HG02884 (cell line): ENCODE measurements at regions not wholly inside any gene's neighbourhood (a gene's known extent, or its start where the extent isn't known, plus 50 kb on each side); places are given as distances from the start of the nearest gene placed in this dataset.

Experiments
- ATAC-seq: cut with Tn5 transposase; IDR thresholded peaks from one replicate; pipeline ENCODE4 v1.9.1; 2021; ENCODE audit warnings: mild to moderate bottlenecking, moderate library complexity; ENCODE audit not compliant: unreplicated experiment

DNA sequence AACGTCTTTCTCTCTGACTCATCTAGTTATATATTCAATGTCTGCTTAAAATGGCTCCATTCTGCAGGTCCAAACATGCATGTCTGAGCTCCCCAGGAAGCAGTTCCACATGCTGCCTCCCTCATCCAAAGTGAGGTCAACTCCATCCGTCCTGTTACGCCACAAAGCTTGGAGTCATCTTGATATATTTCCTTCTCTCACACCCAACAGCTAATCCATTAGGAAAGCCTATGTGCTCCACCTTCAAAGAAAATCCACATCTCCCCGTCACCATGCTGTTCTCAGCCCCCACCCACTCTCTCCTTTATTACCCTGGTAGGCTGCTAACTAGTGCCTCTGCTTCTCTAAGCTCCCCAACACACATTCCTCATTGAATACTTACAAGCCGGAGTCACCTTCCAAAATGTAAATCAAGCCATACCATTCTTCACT is 130.2 kb upstream of the SYNDIG1 start:
- ATAC-seq = no peak

DNA sequence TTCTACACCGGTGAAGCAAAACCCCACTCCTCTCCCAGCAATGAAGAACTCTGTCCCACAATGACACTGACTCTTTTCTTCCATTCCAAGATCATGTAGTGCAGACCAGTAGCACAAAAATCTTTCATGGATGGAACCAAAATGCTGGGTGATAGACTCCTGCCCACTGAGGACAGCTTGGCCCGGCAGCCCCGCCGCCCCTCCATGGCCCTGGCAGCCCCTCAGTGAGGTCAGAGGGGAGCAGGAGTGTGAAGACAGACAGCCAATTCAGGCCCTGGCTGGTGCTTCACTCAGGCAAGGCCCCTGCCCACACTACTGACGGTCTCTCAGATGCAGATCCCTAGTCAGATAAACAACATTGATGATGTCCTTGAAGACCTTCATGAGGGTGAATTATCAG is 131.9 kb upstream of the SYNDIG1 start:
- ATAC-seq = no peak

DNA sequence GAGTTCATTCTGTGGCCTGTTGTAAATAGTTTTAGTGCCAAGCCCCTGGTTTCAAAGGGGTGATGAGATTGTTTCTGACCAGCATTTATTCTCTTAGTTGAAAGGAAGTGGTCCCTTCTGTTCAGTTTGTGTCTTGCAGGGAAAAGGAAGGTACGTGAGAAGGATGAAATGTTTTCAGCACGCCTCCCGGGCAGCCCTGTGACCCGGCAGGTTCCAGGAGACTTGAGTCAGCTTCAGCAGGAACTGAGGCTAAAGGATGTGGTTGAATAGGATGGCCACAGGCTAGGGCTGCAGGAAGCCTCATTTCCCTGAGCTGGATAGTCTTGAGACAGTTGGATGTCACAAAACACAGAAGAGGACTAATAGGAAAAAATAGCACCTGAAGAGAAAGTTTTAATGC is 132.4 kb upstream of the SYNDIG1 start:
- ATAC-seq = no peak

DNA sequence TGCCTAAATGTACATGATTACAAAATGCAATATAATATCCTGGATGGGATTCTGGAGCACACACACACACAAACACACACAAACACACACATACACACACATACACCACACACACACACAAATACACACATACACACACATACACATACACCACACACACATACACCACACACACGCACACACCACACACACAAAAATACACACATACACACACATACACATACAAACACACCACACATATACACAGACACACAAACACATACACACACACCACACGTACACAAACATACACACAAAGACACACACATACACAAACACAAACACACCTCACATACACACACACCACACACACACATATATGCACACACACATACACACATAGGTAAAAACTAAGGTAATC is 134.6 kb upstream of the SYNDIG1 start:
- ATAC-seq = no peak

DNA sequence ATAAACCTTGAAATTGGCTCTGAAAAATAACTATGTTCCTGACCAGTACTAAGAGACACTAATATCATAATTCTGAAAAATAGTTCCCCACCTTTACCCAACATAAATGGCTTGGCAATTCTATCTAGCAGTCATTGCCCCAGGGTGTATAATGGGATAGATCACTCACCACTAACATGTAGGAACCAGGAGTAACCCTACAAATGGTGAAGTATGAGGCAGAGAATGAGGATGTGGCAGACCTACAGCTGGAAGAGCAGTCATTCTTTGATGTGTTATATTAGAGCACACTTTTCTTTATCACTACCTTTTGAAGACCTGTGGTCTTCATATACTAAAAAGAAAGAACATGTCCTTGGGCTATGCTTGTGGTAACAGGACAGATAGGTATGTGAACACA is 136.5 kb upstream of the SYNDIG1 start:
- ATAC-seq = no peak

DNA sequence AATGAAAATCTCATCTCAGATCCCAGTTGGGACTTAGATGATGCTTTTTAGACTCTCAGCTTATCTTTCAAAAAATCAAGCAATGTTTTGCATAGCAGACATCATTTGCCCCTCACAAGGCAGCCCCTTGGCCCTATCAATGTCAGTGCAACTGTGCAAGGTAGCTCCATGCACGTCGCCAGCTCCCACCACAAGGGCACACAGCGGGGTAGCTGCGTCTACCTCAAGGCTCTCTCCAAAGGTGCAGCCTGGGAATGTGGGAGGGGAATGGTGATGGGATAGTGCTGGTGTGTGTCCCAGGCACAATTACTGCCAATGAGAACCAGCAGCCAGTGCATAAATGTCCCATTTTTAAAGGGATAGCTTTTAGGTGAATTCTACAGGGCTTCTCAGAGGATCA is 137.5 kb upstream of the SYNDIG1 start:
- no peak for ATAC-seq

DNA sequence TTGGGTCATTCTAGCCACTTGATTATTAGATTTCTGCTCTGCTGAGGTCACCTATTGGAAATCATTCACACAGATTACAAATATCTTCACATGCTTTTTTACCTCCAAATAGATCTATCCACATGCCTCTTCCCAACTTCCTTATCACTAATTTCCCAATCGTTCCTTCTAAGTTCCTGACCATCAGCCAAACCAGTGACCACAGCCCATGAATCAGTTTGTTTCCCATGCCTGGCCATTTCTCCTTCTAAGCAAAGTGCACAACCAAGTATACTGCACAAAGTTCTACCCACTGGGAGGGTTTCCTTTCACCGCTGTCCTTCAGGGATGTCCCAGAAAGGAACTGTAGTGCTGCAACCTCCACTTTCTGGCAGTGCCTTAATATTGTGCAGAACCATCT is 140.5 kb upstream of the SYNDIG1 start:
- no peak for ATAC-seq

DNA sequence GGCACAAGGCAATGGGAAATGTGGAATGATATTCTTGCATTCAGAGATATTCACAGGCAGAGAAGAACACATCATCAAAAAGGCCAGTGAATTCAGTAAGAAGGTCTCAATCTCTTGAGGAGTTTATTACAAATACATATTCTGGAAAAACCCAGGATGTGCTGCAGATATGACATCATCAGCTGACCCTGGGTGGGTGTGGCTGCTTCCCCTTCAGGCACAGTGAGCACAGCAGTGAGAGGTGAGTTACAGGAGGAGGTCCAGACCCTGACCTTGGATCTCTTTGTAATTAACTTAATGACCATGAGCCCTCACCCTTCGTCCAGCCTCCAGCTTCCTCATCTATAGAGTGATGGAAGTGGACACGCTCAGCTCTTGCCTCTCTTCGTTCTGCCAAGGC is 147.5 kb upstream of the SYNDIG1 start:
- no peak for ATAC-seq

DNA sequence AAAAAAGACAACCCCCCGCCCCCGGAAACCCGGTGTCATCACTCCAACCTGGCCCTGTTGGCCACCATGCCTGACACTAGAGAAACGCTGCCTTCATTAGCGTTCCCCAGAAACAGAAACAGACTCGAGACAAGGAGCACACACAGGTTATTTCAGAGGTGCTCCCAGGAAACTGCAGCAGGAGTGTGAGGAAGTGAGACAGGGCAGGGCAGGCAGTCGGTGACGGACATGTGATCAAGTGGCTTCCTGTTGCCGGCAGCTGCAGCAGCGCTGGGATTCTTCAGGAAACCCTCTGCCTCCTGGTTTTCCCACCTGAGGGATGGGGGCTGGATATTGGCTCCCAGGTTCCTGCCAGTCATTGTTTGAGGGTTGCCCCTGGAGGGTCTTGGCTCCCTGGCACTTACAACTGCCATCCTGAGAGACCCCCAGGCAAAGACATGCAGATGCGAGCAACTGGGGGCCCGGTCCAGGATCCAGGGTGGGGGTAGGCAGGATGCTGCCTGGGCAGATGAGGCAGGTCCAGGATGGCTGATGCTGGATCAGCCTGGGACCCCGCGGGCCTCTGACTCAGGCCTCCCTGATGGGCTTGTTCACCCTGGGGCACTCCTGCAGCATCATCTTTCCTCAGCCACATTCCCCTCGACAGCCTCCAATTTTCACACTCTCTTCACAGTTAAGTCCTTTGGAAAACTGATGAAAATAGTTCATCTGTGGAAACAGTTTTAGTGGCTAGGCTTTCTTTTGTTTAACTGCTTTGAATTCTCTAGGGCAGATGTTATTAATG is 150.7 kb upstream of the SYNDIG1 start:
- ATAC-seq = no peak

DNA sequence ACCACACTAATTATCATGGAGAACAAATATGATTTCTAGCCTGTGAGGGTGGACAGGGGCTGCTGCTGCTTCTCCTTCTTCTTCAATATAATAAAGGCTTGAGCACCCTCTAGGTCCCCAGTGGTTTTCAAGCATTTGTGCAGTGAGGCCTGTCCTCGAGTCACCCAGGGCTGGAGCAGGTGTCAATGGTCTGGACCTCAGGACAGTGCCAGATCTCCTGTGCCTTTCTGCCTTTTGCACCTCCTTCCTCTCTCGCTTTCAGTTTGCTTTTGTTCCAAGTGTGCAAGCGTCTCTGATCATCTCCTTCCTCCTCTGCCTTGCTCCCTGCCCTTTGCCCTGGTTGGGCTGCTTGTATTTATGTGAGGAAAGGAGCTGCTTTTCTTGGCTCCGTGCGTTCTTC is 152.2 kb upstream of the SYNDIG1 start:
- no peak for ATAC-seq

DNA sequence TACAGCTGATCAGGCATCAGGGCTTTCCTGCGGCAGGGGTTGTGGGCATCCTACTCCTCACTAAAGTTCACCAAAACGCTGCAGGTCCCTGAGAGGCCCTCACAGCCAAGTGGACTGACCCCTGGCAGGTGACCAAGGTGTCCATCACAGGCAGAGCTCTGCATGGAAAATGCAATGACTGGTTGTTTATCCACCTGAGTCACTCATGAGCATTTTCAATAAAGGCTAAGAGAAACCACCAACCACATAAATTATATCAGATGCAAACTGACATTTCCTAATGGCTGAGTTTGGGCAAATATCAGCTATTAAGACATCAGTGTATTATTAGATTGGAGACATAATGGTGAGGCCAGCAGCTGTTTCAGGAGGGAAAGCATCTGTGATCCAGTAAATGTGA is 152.7 kb upstream of the SYNDIG1 start:
- no peak for ATAC-seq

DNA sequence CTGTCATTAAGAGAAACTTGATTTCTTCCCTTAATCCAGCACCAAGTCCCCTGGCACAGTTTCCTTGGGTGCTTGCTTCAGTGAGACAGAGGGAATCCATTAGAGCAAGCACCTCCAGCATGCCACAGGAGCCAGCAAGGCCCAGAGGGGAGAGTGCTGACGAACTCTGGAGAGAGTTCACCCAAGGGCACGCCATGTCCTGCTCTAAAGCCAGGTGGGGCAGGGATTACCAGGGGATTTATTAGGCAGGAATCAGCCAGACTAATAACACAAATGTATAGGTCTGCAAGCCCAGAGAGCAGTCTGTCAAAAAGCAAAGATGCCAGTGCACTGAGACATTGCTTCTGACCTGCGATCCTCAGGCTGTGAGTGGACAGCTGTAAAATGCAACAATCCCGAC is 155.4 kb upstream of the SYNDIG1 start:
- no peak for ATAC-seq

DNA sequence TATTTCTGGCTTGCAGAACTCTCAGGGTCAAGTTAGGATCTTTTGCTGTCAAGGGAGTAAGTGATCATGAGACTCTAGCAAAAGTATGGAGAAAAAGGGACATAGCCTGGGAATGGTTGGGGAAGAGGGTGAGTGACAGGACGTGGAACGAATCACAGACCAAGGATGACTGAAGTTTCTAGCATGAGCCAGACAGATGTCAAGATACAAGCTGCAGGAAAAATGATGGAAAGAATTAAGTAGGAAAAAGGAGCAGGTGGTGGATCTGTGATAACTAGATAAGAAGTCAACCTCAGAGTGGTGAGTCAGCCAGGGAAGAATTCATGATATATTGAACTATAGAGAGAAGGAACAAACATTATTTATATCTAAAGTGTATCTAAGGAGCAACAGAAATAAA is 159.8 kb upstream of the SYNDIG1 start:
- no peak for ATAC-seq

DNA sequence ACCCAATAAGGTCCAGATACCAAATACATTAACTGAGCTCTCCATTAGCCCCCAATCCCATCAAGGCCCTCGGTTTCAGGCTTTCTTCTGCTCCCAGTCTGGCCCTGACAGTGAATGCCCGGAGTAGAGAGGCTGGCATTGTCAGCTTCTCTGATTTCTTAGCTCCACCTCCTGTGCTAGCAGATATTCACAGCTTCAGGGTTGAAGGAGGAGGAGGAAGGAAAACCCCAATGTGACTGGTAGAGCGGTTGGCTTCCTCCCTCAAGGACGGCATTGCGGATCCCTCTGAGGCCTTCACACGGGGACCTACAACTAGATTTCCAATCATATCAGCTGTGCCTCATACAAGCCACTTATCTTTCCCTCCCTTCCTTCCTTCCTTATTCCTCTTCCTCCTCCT is 164.1 kb upstream of the SYNDIG1 start:
- ATAC-seq = no peak

DNA sequence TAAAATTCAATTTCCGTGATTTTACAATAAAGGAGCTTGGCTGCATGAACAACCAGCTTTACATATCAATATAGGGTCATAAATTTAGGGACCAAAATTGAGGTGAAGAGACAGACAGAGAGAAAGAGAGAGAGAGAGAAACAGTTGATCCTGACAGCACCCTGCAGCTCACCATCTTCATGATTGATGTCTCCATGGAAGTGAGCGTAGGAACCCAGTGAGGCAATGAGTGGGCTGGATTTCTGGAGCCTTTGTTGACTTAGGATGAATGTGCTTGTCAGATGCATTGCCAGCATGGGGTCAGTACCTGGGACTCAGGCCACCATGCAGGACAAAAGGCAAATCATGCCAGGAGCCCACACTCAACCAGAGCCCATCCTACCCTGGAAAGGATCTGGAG is 165.1 kb upstream of the SYNDIG1 start:
- ATAC-seq = no peak

DNA sequence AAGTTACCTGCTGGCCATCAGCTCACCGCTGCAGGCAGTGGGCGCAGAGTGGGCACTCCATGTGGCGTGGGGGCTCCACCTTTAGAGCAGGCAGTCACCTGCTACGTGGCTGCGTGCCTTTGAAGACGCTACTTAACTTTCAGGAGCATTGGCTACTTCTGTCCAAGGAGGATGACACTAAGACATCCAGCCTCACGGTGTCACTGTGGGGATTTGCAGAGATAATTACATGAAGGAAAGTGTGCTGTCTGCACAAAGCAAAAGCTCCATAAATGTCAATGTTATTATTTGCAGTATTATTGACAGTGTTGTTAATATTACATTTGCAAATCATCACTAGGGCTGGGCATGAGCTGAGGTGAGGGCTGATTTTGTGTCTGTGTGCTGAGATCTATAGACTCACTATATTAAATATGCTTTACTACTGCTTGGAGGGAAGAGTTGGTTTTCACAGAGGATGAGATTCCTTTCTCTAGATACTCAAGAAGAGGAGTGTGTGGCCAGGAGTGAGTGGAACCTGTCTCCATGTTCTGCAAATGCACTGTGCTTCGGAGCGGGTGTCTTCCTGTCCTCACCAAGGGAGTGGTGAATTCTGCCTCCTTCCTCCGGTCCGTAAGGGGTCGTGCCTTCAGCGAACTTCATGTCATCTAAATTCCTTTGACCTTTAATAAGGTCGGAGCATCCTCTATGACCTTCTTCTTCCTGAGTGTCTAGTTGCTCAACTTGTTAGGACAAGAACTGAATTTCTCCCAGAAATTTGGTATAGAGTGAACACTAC is 165.8 kb upstream of the SYNDIG1 start:
- no peak for ATAC-seq

DNA sequence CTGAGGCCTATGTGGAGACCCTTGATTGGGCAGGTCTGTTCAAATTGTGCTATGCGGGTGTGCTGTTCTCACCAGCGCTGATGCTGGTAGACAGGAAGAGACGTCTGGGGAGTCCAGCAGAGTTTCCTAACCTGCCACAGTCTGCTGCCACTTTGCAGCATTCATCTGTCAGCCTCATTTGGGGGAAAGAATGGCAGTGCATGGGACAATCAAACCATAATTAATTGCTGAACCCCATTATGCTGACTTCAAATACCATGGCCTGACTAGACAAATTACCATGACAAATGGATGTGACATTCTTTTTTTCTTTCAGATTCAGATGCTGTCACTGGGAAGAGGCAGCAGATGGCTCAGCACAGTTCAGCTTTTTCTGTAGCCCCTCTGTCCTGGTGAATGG is 171.4 kb upstream of the SYNDIG1 start:
- ATAC-seq = no peak

DNA sequence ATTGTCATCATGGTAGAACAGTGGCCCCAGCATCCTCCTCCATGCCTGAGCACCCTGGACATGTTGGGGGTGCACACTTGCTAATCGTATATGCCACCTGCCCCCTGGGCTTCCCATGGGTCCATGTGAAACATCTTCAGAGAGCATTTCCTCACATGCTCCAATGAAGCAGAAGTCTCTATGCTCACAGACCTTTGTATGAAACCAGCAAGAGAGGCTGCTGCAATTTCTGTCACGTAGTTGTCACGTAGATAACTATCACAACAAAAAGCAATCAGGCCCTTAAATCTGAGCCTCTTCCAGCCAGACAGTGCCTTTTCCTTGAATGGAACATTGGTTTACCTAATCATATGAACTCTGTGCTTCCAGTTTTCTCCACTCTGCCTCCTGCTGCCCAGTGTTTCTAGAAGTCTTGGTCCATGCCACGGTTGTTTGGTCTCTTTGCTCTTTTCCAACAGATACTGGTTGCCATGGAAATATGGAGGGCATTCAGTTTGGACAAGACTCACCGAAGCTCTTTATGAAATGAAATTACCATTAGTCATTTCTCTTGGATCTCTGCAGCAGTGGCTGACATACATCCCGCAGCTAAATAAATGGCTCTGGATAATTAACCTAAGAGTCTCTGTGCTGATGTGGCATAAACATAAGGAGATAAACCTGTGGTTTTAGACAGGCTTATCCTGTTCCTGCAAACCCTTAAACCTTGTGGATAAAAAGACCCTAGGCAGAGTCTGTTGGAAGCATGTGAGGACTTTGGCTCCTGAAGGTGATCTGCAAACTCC is 172.8 kb upstream of the SYNDIG1 start:
- no peak for ATAC-seq

DNA sequence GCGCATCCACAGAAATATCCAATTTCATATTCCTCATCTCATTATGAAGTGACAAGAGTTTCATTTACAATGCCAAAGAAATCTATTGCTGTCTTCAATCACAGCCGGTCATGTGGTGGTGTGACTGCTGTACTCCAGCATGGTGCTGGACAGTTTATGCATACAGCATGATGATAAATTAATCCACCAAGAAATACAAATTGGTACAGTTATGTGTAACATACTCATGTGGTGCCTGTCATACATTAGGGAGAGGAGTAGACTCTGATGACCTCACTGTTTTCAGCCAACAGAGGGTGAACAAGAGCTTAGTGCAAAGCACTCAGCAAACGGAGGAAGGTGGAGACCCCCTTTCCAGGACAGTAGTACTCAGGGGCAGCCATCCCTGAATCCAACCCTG is 178.4 kb upstream of the SYNDIG1 start:
- ATAC-seq = no peak

DNA sequence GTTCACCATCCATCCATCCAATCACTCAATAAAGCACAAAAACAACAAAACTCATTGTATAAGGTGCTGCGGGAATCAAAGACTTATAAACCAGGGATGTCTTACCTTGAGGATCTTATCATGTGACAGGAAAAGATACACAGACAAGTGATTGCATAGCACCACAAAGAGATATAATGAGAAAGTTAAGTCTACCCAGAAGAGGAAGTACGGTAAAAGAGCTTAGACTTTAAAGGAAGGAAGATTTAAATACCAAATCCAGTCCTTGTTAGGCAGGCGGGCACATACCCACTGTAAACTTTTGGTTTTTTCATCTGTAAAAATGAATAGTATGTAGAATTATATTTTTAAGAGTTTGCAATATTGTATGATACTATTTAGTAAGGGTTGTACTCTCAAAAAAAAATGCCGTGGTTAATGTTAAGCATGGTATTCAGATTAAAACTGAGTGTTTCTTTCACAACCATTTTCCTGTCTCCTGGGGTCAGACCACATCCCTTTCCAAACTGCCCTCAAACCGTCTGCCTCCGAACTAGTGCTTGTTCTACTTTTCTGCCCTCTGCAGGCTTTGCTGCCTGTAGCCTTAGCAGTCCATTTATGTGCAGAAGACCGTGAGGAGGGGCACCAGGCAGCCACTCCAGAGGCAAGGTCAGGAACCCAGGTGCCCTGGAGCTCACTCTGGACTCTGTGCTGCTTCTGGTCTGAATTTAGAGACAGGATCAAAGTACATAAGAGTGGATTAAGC is 179.5 kb upstream of the SYNDIG1 start:
- ATAC-seq = no peak

DNA sequence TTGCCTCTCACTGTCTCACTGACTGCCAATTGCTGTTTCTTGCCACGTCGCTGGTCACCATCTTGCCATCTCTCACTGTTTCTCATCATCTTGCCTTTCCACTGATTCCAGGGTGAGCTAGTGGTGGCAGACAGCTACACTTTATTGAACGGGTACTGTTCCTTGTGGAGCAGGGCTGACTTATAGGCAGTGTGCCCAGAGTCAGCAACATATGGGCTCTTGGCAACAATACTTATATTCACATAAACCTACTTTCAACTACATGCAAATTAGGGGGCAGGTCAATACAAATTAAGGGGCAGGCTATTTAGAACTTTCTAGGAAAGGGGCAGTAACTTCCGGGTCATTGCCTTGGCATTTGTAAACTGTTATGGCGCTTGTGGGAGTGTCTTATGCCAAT is 186.2 kb upstream of the SYNDIG1 start:
- ATAC-seq = no peak
